NT2/D1 (cell line): ENCODE measurements at regions not wholly inside any gene's neighbourhood (a gene's known extent, or its start where the extent isn't known, plus 50 kb on each side); places are given as distances from the start of the nearest gene placed in this dataset.

Source experiments
- YY1 ChIP-seq: IDR thresholded peaks from 2 replicates; pipeline ENCODE4 v1.6.1; 2011; ENCODE audit not compliant: insufficient read length, insufficient read depth
- ZNF274 ChIP-seq: IDR thresholded peaks from 2 replicates; pipeline ENCODE4 v1.6.1; 2011; ENCODE audit warnings: mild to moderate bottlenecking, low read depth, low read length

GRCh38 chr5:164184158-164184557 is 678.7 kb downstream of the MAT2B start:
- TF ChIP-seq YY1, result no peak
- TF ChIP-seq ZNF274, result no peak
